ENCODE measurements at regions not wholly inside any gene's neighbourhood (a gene's known extent, or its start where the extent isn't known, plus 50 kb on each side); places are given as distances from the start of the nearest gene placed in this dataset.

DNA sequence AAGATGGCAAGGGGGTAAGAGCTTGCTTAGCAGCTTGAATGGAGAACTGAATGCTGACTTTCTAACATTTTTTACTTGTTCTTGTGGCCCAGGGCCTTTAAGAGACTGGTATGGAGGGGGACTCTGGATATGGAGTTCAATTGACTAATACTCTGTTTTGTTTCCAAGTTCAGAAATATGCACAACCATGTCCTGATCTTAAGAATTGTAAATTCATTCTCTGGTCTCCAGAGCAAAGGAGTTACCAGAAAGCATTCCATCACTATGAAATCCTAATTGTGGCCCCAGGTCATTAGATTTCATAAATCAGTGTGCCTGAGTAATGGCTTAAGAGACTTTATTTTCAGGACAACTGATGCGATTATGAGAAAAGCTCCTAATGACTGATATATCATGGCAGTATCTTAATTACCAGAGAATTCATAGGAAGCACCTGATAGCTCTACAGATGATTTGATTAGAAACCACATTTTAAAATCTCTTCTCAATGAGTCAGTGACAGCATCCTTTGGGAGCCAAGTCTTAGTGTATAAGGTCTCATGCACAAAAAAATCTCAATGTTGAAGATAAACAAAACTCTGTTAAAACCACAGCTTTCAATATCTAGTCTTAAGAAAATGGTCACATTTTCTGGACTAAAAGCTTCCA, 613.6 kb upstream of the KLF4 start:
- no peak overlapping the region for H3K4me3 Mint-ChIP-seq
- Histone ChIP-seq H3K36me3 (replicated peaks in 1 of 2; ENCODE audit: control insufficient read depth in 1 of 2, insufficient read depth in 2 of 2, low read length in 2 of 2) (no peaks in the 10 kb centered on the region), H3K4me2 (replicated peaks; ENCODE audit: extremely low read depth, low read length, poor library complexity, severe bottlenecking) (no peak overlapping the region), H3K4me1 (ENCODE audit: control insufficient read depth in 1 of 2, insufficient read depth in 2 of 2, low read length in 2 of 2) (no peaks in the 10 kb centered on the region), H3K27ac (ENCODE audit: low read depth in 1 of 2, low read length in 2 of 2) (no peak overlapping the region), H4K20me1 (ENCODE audit: insufficient read depth, low read length) (no peaks in the 10 kb centered on the region), H3K79me2 (ENCODE audit: insufficient read depth, low read length) (no peaks in the 10 kb centered on the region), H3K9ac (ENCODE audit: insufficient read depth, low read length, poor library complexity, severe bottlenecking) (no peak overlapping the region), H2AFZ (ENCODE audit: insufficient read depth, low read depth, low read length, poor library complexity, severe bottlenecking) (no peak overlapping the region), H3K4me3 (replicated peaks in 1 of 3; ENCODE audit: low read depth in 2 of 3, low read length in 3 of 3) (no peak overlapping the region), H3K9me3 (replicated peaks in 1 of 2; ENCODE audit: control insufficient read depth in 1 of 2, insufficient read depth in 1 of 2, low read length in 2 of 2) (no peaks in the 10 kb centered on the region), H3K27me3 (ENCODE audit: control insufficient read depth in 2 of 2, insufficient read depth in 2 of 2, low read length in 2 of 2) (no peaks in the 10 kb centered on the region)
- H3K27me3 Mint-ChIP-seq (ENCODE audit: low read depth in 3 of 3): peaks cover 0 to 8% (median 4%) of the 10 kb centered on the region in 3 donors
- peaks cover 2% of the 10 kb centered on the region for H3K4me1 Mint-ChIP-seq
- WGBS (ENCODE audit: insufficient coverage): no CpG with 5 or more reads among the region's 1 CpG
- intact Hi-C loops (cut with micrococcal nuclease): no loop called here
- DNase-seq: no peak
- H3K27ac Mint-ChIP-seq: no peak overlapping the region
- H3K36me3 Mint-ChIP-seq: no peaks in the 10 kb centered on the region
- TF ChIP-seq, protein P1, sequence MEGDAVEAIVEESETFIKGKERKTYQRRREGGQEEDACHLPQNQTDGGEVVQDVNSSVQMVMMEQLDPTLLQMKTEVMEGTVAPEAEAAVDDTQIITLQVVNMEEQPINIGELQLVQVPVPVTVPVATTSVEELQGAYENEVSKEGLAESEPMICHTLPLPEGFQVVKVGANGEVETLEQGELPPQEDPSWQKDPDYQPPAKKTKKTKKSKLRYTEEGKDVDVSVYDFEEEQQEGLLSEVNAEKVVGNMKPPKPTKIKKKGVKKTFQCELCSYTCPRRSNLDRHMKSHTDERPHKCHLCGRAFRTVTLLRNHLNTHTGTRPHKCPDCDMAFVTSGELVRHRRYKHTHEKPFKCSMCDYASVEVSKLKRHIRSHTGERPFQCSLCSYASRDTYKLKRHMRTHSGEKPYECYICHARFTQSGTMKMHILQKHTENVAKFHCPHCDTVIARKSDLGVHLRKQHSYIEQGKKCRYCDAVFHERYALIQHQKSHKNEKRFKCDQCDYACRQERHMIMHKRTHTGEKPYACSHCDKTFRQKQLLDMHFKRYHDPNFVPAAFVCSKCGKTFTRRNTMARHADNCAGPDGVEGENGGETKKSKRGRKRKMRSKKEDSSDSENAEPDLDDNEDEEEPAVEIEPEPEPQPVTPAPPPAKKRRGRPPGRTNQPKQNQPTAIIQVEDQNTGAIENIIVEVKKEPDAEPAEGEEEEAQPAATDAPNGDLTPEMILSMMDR (IDR thresholded peaks at IDR 0.05): no peak
- H3K9me3 Mint-ChIP-seq: peaks cover 0 to 3% (median 0%) of the 10 kb centered on the region in 7 donors

- no peaks in the 10 kb centered on the region for H3K27me3 ChIP-seq (ENCODE audit: control insufficient read depth in 2 of 2, insufficient read depth in 2 of 2, low read length in 2 of 2)
- TF ChIP-seq, protein P1 (IDR thresholded peaks at IDR 0.05): no peak
- Mint-ChIP-seq H3K36me3 (no peaks in the 10 kb centered on the region), H3K4me1 (peaks cover 2% of the 10 kb centered on the region), H3K27ac (no peak overlapping the region), H3K27me3 (ENCODE audit: low read depth in 3 of 3) (peaks cover 0 to 8% (median 4%) of the 10 kb centered on the region in 3 donors), H3K4me3 (no peak overlapping the region), H3K9me3 (peaks cover 0 to 3% (median 0%) of the 10 kb centered on the region in 7 donors)
- H3K36me3 ChIP-seq (replicated peaks in 1 of 2; ENCODE audit: control insufficient read depth in 1 of 2, insufficient read depth in 2 of 2, low read length in 2 of 2): no peaks in the 10 kb centered on the region
- no peaks in the 10 kb centered on the region for H3K79me2 ChIP-seq (ENCODE audit: insufficient read depth, low read length)
- no peak for DNase-seq
- no peak overlapping the region for H3K4me3 ChIP-seq (replicated peaks in 1 of 3; ENCODE audit: low read depth in 2 of 3, low read length in 3 of 3)
- no peak overlapping the region for H3K27ac ChIP-seq (ENCODE audit: low read depth in 1 of 2, low read length in 2 of 2)
- H3K9me3 ChIP-seq (replicated peaks in 1 of 2; ENCODE audit: control insufficient read depth in 1 of 2, insufficient read depth in 1 of 2, low read length in 2 of 2): no peaks in the 10 kb centered on the region
- intact Hi-C loops (cut with micrococcal nuclease): no loop called here
- H3K4me1 ChIP-seq (ENCODE audit: control insufficient read depth in 1 of 2, insufficient read depth in 2 of 2, low read length in 2 of 2): no peaks in the 10 kb centered on the region
- no peaks in the 10 kb centered on the region for H4K20me1 ChIP-seq (ENCODE audit: insufficient read depth, low read length)
- no peak overlapping the region for H3K4me2 ChIP-seq (replicated peaks; ENCODE audit: extremely low read depth, low read length, poor library complexity, severe bottlenecking)
- H2AFZ ChIP-seq (ENCODE audit: insufficient read depth, low read depth, low read length, poor library complexity, severe bottlenecking): no peak overlapping the region
- H3K9ac ChIP-seq (ENCODE audit: insufficient read depth, low read length, poor library complexity, severe bottlenecking): no peak overlapping the region
- WGBS (ENCODE audit: insufficient coverage): no CpG with 5 or more reads among the region's 1 CpG
Measured at GRCh38 chr9:108101410-108101809, 611.8 kb upstream of the KLF4 start.

Measured in CD14-positive monocyte (primary cell).